A673 (cell line): ENCODE measurements at regions not wholly inside any gene's neighbourhood (a gene's known extent, or its start where the extent isn't known, plus 50 kb on each side); places are given as distances from the start of the nearest gene placed in this dataset.

ENCODE experiments used
- BruUV-seq: library from RNA; stranded (reverse); fragments of 400-500 nt; replicated peaks from 2 replicates; lab custom pipeline; 2021; lab: Mats Ljungman, UMichigan
- CTCF ChIA-PET: fragments of 300-600 bp; sonication (Branson Sonifier 250); formaldehyde crosslinking; loops from one replicate; lab custom pipeline; 2022; ENCODE audit warnings: antibody characterized with exemption; lab: Charles Lee
- POLR2A ChIA-PET: fragments of 300-600 bp; sonication (Branson Sonifier 250); formaldehyde crosslinking; loops from one replicate; lab custom pipeline; 2022; ENCODE audit warnings: antibody characterized with exemption; ENCODE audit not compliant: low non-redundant PET; lab: Charles Lee
- DNase-seq: peaks from one replicate; pipeline ENCODE4 v3.0.0-alpha.2; 2015; ENCODE audit warnings: low spot score
- H3K27ac ChIP-seq: fragments of 200-600 bp; sonication (generic); 2 replicates; pipeline ENCODE4 v1.5.1; 2016; ENCODE audit warnings: mixed run types, low read depth, mild to moderate bottlenecking, mixed read lengths, antibody characterized with exemption, low read length; ENCODE audit not compliant: poor library complexity, severe bottlenecking
- H3K27me3 ChIP-seq: fragments of 200-600 bp; sonication (generic); replicated peaks from 2 replicates; pipeline ENCODE4 v1.6.1; 2017; ENCODE audit warnings: mixed run types, low read depth, mild to moderate bottlenecking, mixed read lengths, antibody characterized with exemption, low read length; ENCODE audit not compliant: insufficient read depth, poor library complexity
- H3K36me3 ChIP-seq: fragments of 200-600 bp; sonication (generic); 2 replicates; pipeline ENCODE4 v1.6.1; 2016; ENCODE audit warnings: mixed run types, mild to moderate bottlenecking, mixed read lengths, antibody characterized with exemption, low read length; ENCODE audit not compliant: insufficient read depth, poor library complexity, severe bottlenecking
- H3K4me1 ChIP-seq: fragments of 200-600 bp; sonication (generic); 2 replicates; pipeline ENCODE4 v1.6.1; 2017; ENCODE audit warnings: mixed run types, mild to moderate bottlenecking, mixed read lengths, antibody characterized with exemption, low read length; ENCODE audit not compliant: insufficient read depth, poor library complexity, severe bottlenecking
- H3K4me3 ChIP-seq: fragments of 200-600 bp; sonication (generic); 2 replicates; pipeline ENCODE4 v1.5.1; 2016; ENCODE audit warnings: low read depth, mixed run types, mild to moderate bottlenecking, mixed read lengths, low read length; ENCODE audit not compliant: poor library complexity, severe bottlenecking
- H3K9me3 ChIP-seq: fragments of 200-600 bp; sonication (generic); 2 replicates; pipeline ENCODE4 v1.6.1; 2016; ENCODE audit warnings: mixed run types, low read depth, mild to moderate bottlenecking, mixed read lengths, antibody characterized with exemption, low read length; ENCODE audit not compliant: poor library complexity, severe bottlenecking
- EZH2 ChIP-seq: fragments of 200-600 bp; sonication (generic); IDR thresholded peaks from 2 replicates; pipeline ENCODE4 v1.6.1; 2017; ENCODE audit warnings: borderline replicate concordance, low read depth, mild to moderate bottlenecking, mixed read lengths, antibody characterized with exemption, low read length; ENCODE audit not compliant: poor library complexity, severe bottlenecking
- intact Hi-C: fragments of 100-400 bp; cut with micrococcal nuclease; formaldehyde crosslinking; loops from one replicate; pipeline ENCODE4 v1.10.0; 2022; ENCODE audit not compliant: unreplicated experiment
- TF ChIP-seq, protein P1 (sequence below): fragments of 300-800, 200-600 bp; sonication (generic); conservative IDR thresholded peaks from 2 replicates; pipeline ENCODE4 v1.5.1; 2017; ENCODE audit warnings: low read depth, mild to moderate bottlenecking, antibody characterized with exemption, low read length, moderate library complexity, mixed read lengths

DNA sequence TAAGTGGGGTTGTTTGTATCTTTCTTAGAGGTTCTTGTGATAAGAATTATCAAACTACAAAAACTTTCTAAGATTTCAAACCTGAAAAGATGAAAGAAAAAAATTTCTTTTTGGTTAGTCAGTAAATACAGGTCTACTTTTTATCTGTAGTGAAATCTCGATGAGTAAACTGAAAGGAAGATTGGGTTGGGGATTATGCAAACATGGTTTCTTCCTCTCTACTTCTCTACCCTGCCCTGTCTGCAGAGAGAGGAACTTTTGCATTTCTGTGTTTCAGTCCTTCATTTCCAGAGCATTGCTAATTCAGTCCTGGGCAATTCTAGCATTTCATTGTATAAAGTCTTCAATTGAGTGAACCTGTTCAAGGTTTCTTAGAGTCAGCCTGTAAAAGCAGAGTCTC is 51.6 kb upstream of the IL2 start:
- ChIA-PET POLR2A (no interaction called here), CTCF (no interaction called here)
- Histone ChIP-seq H3K36me3 (no peaks in the 10 kb centered on the region), H3K4me1 (no peaks in the 10 kb centered on the region), H3K27ac (no peak overlapping the region), H3K4me3 (no peak overlapping the region), H3K27me3 (peaks cover 4% of the 10 kb centered on the region), H3K9me3 (no peaks in the 10 kb centered on the region)
- intact Hi-C loops: no loop called here
- BruUV-seq: no TSS peak
- no peak for TF ChIP-seq EZH2
- TF ChIP-seq, protein P1, sequence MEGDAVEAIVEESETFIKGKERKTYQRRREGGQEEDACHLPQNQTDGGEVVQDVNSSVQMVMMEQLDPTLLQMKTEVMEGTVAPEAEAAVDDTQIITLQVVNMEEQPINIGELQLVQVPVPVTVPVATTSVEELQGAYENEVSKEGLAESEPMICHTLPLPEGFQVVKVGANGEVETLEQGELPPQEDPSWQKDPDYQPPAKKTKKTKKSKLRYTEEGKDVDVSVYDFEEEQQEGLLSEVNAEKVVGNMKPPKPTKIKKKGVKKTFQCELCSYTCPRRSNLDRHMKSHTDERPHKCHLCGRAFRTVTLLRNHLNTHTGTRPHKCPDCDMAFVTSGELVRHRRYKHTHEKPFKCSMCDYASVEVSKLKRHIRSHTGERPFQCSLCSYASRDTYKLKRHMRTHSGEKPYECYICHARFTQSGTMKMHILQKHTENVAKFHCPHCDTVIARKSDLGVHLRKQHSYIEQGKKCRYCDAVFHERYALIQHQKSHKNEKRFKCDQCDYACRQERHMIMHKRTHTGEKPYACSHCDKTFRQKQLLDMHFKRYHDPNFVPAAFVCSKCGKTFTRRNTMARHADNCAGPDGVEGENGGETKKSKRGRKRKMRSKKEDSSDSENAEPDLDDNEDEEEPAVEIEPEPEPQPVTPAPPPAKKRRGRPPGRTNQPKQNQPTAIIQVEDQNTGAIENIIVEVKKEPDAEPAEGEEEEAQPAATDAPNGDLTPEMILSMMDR: no peak
- DNase-seq: no peak
